ENCODE measurements at regions not wholly inside any gene's neighbourhood (a gene's known extent, or its start where the extent isn't known, plus 50 kb on each side); places are given as distances from the start of the nearest gene placed in this dataset.

GRCh38 chr4:95956094-95956493 lies 116.2 kb downstream of the PDHA2 start:
- TF ChIP-seq CTCF (IDR thresholded peaks at IDR 0.05) (no peak), POLR2A (IDR thresholded peaks at IDR 0.05) (no peak)

All from body of pancreas (tissue), 4 donors.